Erythroblast (primary cell): ENCODE measurements at regions not wholly inside any gene's neighbourhood (a gene's known extent, or its start where the extent isn't known, plus 50 kb on each side); places are given as distances from the start of the nearest gene placed in this dataset.
A peak's percentile ranks its signal among the peaks of the same experiment; 100 is the strongest.

Experiments used
- DNase-seq, 2 experiments: peaks; one replicate each; lab custom pipeline; 2025; lab: John Stamatoyannopoulos, UW
- GATA1 ChIP-seq: IDR thresholded peaks from 2 replicates; pipeline ENCODE4 v1.6.1; 2011; ENCODE audit warnings: low read depth, mild to moderate bottlenecking, control low read depth, low read length, moderate library complexity
- POLR2A ChIP-seq: IDR thresholded peaks from 2 replicates; pipeline ENCODE4 v1.6.1; 2011; ENCODE audit warnings: mild to moderate bottlenecking, low read length

DNA sequence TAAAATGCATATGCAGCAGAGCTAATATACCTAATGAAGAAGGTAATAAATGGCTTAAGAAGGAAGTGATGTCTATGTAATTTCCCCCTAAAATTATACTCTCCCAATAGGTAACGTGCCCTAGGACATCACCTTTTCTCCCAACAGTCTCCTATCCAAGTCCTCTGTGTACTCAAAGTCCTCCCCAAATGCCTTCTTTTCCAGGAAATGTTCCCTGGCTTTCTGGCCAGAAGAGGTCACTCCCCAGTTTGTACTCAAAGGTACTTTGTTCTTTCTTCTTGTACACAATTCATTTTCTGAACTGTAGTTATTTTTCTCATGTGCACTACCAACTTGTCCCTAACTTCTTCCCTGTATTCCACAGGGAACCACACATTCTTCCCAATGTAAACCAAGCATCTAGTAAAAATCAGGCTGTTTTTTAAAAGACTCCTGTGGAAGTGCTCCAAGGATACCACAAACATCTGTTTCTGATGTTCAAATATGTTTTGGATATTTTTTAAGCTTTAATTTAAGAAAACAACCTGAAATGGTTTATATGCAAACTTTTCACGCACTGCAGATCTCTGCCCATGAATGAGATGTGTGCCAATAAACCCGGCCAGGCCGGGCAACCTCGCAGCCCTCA is 262.3 kb upstream of the KLF14 start:
- TF ChIP-seq GATA1: no peak
- TF ChIP-seq POLR2A: no peak
- no peak for DNase-seq

DNA sequence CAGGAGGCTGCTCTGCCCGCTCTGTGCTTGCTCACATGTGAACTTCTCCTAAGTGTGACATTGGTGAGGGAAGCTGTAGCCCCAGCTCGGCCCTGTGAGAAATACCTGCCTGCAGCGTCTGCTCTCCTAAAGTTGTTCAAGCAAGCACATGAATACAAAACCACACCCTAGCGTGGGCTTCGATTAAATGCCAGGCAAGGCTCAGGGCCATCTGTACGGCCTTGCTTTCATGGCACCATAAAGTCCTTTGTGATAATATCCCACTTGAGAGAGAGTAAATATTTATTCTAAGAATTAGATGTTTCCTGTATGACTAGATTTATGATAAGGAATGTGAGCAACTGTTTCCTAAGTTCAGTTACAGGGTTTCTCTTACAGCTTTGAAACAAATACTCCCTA is 262.8 kb upstream of the KLF14 start:
- DNase-seq: no peak
- TF ChIP-seq POLR2A (no peak), GATA1 (no peak)

DNA sequence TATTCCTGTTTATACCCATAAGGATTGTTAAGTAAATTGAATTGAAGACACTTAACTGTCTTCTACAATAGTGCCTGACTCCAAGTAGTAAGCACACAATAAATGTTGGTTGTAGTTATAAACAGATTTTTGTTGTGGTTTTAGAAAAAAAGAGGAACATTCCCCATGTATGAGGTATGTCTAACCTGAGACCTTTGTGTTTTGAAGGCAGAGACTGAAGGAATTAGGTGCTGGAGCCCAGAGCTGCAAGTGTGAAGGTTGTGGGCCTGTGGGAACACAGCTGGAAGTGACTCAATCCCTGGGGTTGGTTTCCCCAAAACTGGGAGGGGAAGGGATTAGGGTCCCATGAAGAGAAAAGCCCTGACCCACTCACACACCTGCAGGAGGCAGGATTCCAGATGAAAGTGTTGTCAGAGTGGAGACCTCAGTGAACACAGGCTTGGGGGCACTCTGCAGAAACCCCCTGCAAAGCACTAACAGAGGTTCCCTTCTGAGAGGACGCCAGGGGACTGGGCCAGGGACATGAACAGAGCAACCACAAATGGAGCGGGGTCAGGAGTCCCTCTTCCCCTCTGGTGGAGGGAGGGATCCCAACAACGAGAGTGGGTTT is 265.1 kb upstream of the KLF14 start:
- DNase-seq: no peak
- TF ChIP-seq POLR2A (no peak), GATA1 (no peak)

DNA sequence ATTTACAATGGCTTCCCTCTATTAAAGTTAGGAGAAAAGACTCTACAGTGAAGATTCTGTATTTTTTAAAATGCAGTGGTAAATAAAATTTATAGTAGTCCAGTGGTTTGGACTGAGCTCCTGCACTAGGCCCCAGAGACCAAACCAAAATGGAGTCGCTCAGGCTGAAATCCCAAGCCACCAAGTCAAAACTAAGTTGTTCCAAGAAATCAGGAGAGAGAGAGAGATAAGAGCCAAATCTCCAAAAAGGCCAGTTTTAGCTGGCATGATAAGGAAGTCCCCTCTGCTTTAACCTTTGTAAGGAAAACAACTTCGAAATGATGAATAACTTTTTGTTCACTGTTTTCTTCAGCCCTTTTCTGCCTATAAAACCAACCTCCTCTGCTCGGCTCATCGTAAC is 265.9 kb upstream of the KLF14 start:
- TF ChIP-seq GATA1 (no peak), POLR2A (no peak)
- no peak for DNase-seq

DNA sequence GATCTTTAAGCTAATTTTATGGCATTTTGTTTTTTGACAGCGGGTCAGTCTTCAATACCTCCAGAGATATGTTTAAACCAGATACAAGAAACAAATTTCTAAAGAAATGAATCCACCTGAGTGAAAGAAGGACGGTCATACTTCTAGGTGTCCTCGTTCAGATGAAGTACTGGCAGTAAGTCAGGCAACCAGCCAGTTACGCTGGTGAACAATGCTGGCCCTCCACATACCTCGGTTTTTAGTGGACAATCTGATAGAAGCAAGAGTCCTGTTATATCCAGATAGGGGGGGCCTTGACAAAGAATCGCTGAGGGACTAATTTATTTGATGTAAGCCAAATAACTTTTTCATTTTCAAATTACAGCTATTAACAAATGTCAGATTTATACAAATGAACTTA is 266.4 kb upstream of the KLF14 start:
- DNase-seq: no peak
- TF ChIP-seq POLR2A (no peak), GATA1 (no peak)

DNA sequence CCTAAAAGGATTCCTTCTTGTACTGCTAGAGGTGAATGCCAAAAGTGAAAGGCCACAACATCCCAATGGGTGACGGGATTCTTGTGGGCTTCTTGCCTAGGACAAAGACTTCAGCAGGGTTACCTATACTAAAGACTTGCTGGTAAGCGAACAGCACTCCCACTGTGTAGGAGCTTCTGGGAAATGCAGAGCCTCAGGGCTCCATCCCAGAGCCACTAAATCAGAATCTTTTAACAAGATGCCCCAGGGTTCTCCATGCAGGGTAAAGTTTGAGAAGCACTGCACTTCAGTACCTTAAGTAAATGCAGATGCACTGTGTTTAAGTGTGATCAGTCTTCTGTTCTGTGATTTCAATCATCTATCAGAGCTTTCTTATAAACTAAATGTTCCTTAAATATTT is 266.9 kb upstream of the KLF14 start:
- no peak for DNase-seq
- TF ChIP-seq POLR2A (no peak), GATA1 (no peak)

DNA sequence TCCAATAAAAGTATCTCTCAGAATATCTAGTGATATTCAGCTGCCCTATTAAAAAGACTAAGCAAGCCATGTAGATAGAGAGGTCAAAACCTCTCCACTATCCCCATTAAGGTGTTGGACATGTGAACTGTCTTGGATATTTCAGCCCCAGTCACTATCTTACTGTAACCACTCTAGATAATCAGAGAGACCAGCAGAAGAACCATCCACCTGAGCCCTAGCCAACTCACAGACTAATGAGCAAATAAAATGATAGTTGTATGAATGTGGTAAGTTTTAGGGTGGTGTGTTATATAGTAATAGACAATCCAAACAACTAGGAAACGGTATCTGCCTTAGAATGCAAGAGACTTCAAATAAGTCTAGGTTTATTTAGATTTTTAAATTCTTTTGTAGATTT is 268.6 kb upstream of the KLF14 start:
- DNase-seq: no peak
- TF ChIP-seq GATA1 (no peak), POLR2A (no peak)

DNA sequence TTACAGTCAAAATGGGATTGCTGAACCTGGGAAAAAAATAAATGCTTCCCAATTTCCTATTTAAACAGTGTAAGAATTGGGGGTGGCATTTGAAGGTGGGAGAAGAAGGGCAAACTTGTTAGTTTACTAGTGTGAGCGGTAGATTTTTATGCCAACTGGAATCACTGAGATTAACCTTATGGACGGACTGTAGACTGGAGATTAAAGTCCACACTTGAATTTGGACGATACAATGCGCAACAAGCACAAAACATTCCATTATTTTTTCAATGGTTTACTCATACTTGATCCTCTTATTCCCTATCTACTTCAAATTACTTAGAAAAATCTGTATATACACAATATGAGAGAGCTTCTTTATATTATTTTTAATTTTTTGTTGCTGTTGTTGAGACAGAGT is 269.6 kb upstream of the KLF14 start:
- TF ChIP-seq POLR2A (no peak), GATA1 (no peak)
- DNase-seq: no peak

DNA sequence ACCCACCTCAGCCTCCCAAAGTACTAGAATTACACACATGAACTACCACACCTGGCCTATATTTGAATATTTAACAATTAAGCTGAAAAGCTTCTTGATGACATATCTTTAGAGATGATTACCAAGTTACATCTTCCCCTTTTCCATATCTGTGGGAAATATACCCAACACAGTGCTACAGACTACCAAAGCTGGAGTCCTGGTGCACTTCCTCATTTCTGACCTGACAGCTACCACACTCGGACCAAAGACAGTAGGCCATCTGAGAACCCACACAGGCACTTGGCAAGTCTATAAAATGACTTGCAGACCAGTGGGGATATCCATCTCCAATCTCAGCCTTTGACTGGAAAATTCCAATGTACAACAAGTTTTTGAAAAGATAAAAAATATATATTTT is 270.4 kb upstream of the KLF14 start:
- DNase-seq: no peak
- no peak for TF ChIP-seq GATA1
- TF ChIP-seq POLR2A: no peak

DNA sequence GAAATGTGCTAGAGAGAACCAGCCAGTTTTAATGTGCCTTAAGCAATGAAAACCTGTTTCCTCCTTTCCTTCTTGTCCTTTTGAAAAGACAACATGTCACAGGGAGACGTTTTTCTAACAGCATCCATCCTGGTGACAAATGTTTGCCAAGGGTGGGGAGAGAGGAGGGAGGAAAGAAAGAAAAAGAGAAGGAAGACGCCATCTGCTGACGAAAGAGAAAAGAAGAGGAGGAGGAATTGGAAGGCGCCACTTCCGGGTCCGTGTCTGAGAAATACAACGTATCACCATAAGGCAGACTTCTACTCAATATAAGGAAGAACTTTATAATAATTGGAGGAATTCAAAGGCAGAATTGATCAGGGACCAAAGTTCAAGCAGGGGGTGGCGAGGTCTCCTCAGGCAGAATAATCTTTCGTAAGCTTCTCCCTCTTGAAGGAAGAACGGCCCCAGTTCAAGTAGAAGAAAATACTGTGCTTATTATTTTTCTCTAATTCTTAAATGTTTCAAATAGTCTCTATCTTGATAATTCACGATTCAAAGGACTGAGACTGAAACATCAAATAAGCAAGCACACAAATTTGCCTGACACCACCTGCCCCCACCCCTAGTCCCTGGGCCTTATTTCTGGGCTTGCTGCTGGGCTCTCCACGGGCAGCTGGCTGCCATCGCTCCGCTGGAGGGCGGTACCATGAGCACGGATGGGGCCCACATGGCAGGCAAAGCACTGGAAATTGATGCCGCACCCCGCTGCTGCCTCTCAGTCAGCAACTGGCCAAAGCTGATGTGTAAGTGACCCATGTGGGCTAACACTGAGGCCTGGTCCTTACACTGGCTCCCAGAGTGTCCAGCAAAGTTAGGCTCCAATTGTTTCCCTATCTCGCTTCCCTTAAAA is 273.7 kb upstream of the KLF14 start:
- peak; percentile 69 to 74 for DNase-seq
- TF ChIP-seq GATA1: no peak
- TF ChIP-seq POLR2A: no peak

DNA sequence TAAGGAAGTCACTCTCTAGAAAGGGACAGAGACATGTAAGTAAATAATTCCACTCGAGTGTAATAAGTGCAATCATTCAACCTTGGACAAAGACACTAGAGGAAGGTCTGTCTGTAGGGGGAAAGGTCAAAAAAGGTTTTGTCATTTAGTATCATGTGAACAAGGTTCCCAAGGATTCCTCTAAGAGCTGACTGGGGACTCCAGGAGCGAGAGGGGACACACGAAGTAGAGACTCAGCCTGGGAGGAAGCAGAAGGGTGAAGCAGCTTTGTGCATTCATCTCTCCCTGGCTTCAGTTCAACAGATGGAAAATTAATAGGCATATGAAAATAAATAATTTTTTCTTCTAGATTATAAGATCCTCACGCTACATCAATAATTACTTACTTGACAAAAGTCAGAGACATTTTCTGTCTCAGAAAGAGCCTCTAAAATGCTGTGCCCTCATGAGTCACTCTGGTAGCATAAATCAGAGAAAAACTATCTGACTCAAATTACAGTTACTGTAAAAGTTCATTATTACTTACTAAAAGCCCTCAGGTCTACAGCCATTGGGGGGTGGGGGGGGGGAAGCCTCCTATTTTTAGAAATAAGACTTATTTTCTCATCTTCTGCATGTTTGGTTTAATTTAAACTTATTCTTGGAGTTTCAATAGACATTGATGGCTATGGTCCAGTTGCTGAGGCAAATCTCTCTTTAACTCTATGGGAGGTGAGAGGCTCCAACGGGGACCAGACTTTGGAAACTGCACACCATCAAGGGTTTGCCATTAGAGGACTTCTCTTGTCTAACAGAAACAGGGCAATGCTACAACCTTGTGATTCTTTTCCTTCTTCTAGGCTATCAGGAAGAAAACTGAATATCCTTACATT is 275.1 kb upstream of the KLF14 start:
- no peak for DNase-seq
- TF ChIP-seq POLR2A (no peak), GATA1 (no peak)

DNA sequence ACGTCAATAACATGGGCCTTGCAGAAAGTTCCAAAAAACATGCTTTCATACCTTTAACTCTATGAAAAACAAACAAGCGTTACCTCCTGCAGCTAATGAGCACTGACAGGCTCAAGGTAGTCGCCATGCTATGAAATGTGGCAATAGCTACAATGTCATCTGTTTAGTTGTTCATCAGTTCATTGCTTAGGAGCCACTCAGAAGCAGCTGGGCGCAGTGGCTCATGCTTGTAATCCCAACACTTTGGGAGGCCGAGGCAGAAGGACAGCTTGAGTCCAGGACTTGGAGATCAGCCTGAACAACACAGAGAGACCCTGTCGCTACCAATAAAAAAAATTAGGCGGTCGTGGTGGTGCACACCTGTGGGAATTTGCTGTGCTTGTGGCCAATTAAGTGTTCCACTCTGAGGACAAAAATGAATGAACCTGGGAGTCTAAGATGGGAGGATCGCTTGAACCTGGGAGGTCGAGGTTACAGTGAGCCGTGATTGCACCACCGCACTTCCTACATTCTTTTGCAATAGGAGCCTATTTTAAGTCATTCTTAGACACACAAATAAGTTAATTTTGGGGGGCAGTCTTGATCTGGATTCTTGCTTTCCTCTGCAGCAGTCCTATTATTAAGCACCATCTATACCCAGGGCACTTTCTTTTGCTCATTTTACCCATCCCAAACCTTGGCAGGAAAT is 276.2 kb upstream of the KLF14 start:
- no peak for TF ChIP-seq POLR2A
- TF ChIP-seq GATA1: no peak
- DNase-seq: no peak

DNA sequence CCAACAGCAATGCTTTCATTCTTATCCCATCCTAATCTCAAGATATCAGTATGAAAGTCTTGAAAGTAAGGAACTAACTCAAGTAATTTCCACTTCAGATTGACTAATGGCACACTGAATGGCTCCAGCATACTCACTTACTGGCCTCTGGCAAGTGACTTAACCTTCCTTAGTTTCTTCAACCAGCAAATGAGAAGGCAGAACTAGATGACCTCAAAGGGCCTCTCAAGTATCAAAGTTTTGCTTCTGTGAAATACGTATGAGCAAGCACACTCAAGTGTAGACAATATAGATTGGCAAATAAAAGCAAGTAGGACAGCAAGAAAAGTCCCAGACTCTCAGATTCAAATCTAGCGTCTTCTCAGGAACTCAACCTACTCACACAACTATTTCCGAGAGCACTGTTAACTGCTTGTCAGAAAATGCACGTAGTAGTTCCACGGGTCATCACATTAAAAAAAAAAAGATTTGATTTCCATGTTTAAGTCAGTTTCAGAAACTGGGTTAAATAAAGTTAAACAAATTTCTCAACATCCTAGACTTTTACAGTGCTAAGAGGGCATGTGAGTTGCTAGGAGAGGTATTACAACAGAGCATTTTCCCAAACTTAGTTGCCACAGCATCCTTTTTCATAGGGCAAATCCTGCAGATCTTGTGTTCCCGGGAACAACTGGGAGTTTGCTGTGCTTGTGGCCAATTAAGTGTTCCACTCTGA is 276.9 kb upstream of the KLF14 start:
- peak in 1 of 2 experiments; percentile 22 for DNase-seq
- TF ChIP-seq POLR2A: no peak
- no peak for TF ChIP-seq GATA1

DNA sequence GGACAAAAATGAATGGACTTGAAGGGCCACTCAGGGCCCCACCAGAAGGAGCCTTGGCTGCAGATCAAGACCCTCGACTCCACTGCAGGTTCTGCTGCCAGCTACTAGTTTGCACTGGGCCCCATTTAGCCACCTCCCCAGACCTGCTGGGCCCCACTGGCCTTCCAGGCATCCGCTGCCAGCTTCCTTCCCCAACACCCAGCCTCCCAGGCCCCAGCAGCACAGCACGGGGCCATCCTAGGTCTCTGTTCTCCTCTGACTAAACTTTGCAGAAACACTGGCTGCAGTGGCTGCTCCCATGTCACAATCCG is 277.4 kb upstream of the KLF14 start:
- DNase-seq: no peak
- no peak for TF ChIP-seq POLR2A
